Tibial nerve (tissue), 4 donors: ENCODE measurements at regions not wholly inside any gene's neighbourhood (a gene's known extent, or its start where the extent isn't known, plus 50 kb on each side); places are given as distances from the start of the nearest gene placed in this dataset.
"Not testable (repeated sequence)": the region's sequence is repeated elsewhere in the genome, so short reads cannot be mapped to it uniquely, and the experiment has no call there.

Source experiments
- DNase-seq, 2 donors: peaks; one replicate each; pipeline ENCODE4 v3.0.0-alpha.2; 2019; ENCODE audit warnings: low spot score in 2 of 2
- H3K27ac ChIP-seq, 4 donors: fragments of 200-600 bp; sonication (generic) in 3 of 4; one replicate each; pipeline ENCODE4 v1.5.1; 2017 to 2019; ENCODE audit warnings: mild to moderate bottlenecking in 1 of 4
- H3K27me3 ChIP-seq, 2 donors: fragments of 200-600 bp; sonication (generic) in 1 of 2; one replicate each; pipeline versions ENCODE4 v1.5.1 to v1.6.0; 2017 to 2019
- H3K36me3 ChIP-seq, 3 donors: fragments of 200-600 bp; sonication (generic); one replicate each; pipeline ENCODE4 v1.5.1; 2018 to 2019
- H3K4me1 ChIP-seq, 4 donors: fragments of 200-600 bp; sonication (generic) in 3 of 4; one replicate each; pipeline ENCODE4 v1.5.1; 2017 to 2019
- H3K4me3 ChIP-seq, 4 donors: fragments of 200-600 bp; sonication (generic) in 3 of 4; one replicate each; pipeline ENCODE4 v1.5.1; 2017 to 2019; ENCODE audit warnings: mild to moderate bottlenecking in 1 of 4, moderate library complexity in 1 of 4
- H3K9me3 ChIP-seq, 4 donors: fragments of 200-600 bp; sonication (generic) in 3 of 4; one replicate each; pipeline ENCODE4 v1.5.1; 2017 to 2019
- CTCF ChIP-seq, 5 experiments: fragments of 200-600 bp in 3 of 5; fragments of 450-650 bp in 2 of 5; sonication (generic) in 3 of 5; IDR thresholded peaks; one replicate each; pipeline ENCODE4 v1.5.1; 2016 to 2019; ENCODE audit warnings: antibody characterized with exemption in 5 of 5, mild to moderate bottlenecking in 3 of 5, moderate library complexity in 2 of 5
- EP300 ChIP-seq, 2 donors: sonication (generic); formaldehyde crosslinking; IDR thresholded peaks; one replicate each; pipeline ENCODE4 v1.6.1; 2017; ENCODE audit warnings: antibody characterized with exemption in 2 of 2, mild to moderate bottlenecking in 1 of 2
- POLR2A ChIP-seq, 2 donors: fragments of 450-650 bp; IDR thresholded peaks; one replicate each; pipeline ENCODE4 v1.6.1; 2017; ENCODE audit warnings: antibody characterized with exemption in 2 of 2, mild to moderate bottlenecking in 2 of 2, moderate library complexity in 2 of 2
- whole genome bisulfite sequencing, 2 donors: methylation state at CpG; one replicate each; pipeline ENCODE4 v1.1.5; 2018; 5-methylcytosine and 5-hydroxymethylcytosine counted together

GRCh38 chr5:127163750-127164149, 90.4 kb upstream of the C5orf63 start:
- no peak for DNase-seq
- H3K9me3 ChIP-seq, result peaks cover 0 to 11% (median 0%) of the 10 kb centered on the region in 4 donors
- TF ChIP-seq CTCF (IDR thresholded peaks at IDR 0.05) (no peak), POLR2A (IDR thresholded peaks at IDR 0.05) (no peak), EP300 (IDR thresholded peaks at IDR 0.05) (no peak)
- H3K4me1 ChIP-seq, result no peaks in the 10 kb centered on the region
- no peak overlapping the region for H3K27ac ChIP-seq
- no peak overlapping the region for H3K4me3 ChIP-seq
- no peaks in the 10 kb centered on the region for H3K27me3 ChIP-seq
- no peaks in the 10 kb centered on the region for H3K36me3 ChIP-seq

GRCh38 chr5:127170918-127171600, 97.8 kb upstream of the C5orf63 start:
- DNase-seq, result no peak
- no peaks in the 10 kb centered on the region for H3K27me3 ChIP-seq
- no peak overlapping the region for H3K27ac ChIP-seq
- peaks cover 0 to 18% (median 0%) of the 10 kb centered on the region in 4 donors for H3K9me3 ChIP-seq
- WGBS, 2 donors, result 86 to 90% methylated on average over 10 of the region's 10 CpGs
- no peaks in the 10 kb centered on the region for H3K4me1 ChIP-seq
- no peaks in the 10 kb centered on the region for H3K36me3 ChIP-seq
- TF ChIP-seq EP300 (IDR thresholded peaks at IDR 0.05), result no peak
- no peak for TF ChIP-seq CTCF (IDR thresholded peaks at IDR 0.05)
- TF ChIP-seq POLR2A (IDR thresholded peaks at IDR 0.05), result no peak
- no peak overlapping the region for H3K4me3 ChIP-seq

DNA sequence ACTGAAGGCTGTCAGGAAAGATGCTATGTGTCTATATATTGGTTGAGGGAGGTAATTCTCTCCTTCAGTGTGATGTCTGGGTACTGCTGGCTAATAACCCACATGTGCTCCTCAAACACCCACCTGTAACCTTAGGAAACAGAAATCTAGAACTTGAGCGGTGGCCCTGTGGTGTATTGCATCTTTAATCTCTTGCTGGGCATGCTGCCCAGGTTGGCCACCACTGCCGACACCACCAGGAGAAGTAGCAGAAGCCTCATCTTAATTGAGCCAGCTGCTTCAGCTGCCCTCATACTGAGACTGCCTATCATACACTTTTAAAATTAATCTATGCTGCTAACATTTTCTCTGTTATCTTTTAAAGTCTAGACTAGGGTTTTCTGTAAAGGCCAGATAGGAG, 103.5 kb upstream of the C5orf63 start:
- Histone ChIP-seq H3K9me3 (peaks cover 0 to 17% (median 0%) of the 10 kb centered on the region in 4 donors), H3K36me3 (no peaks in the 10 kb centered on the region), H3K4me1 (no peaks in the 10 kb centered on the region), H3K4me3 (no peak overlapping the region), H3K27ac (no peak overlapping the region), H3K27me3 (no peaks in the 10 kb centered on the region)
- no peak for TF ChIP-seq EP300 (IDR thresholded peaks at IDR 0.05)
- TF ChIP-seq CTCF (IDR thresholded peaks at IDR 0.05), result no peak
- no peak for TF ChIP-seq POLR2A (IDR thresholded peaks at IDR 0.05)
- no peak for DNase-seq
- WGBS, 2 donors, result 81 to 85% methylated on average over 2 of the region's 2 CpGs

DNA sequence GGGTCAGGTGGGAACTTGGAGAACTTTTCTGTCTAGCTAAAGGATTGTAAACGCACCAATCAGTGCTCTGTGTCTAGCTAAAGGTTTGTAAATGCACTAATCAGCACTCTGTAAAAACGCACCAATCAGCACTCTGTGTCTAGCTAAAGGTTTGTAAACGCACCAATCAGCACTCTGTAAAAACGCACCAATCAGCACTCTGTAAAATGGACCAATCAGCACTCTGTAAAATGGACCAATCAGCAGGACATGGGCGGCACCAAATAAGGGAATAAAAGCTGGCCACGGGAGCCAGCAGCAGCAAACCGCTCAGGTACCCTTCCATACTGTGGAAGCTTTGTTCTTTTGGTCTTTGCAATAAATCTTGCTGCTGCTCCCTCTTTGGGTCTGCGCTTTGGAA, 108.0 kb upstream of the MEGF10 start:
- H3K9me3 ChIP-seq, H3K27ac ChIP-seq, H3K36me3 ChIP-seq, H3K4me1 ChIP-seq, H3K27me3 ChIP-seq, H3K4me3 ChIP-seq, DNase-seq: not testable (repeated sequence)
- 93 to 94% methylated on average over 8 of the region's 8 CpGs for WGBS, 2 donors

GRCh38 chr5:127183332-127183731, 107.3 kb upstream of the MEGF10 start:
- no peak for DNase-seq
- TF ChIP-seq EP300 (IDR thresholded peaks at IDR 0.05) (no peak), CTCF (IDR thresholded peaks at IDR 0.05) (no peak), POLR2A (IDR thresholded peaks at IDR 0.05) (no peak)
- Histone ChIP-seq H3K27ac (no peak overlapping the region), H3K4me1 (no peaks in the 10 kb centered on the region), H3K4me3 (no peak overlapping the region), H3K36me3 (no peaks in the 10 kb centered on the region), H3K9me3 (no peaks in the 10 kb centered on the region), H3K27me3 (no peaks in the 10 kb centered on the region)
- 91 to 93% methylated on average over 7 of the region's 7 CpGs for WGBS, 2 donors

- H3K4me1 ChIP-seq, result no peaks in the 10 kb centered on the region
- no peak overlapping the region for H3K4me3 ChIP-seq
- WGBS, 2 donors, result 66 to 72% methylated on average over 4 of the region's 4 CpGs
- no peaks in the 10 kb centered on the region for H3K36me3 ChIP-seq
- H3K9me3 ChIP-seq, result no peaks in the 10 kb centered on the region
- no peak overlapping the region for H3K27ac ChIP-seq
- H3K27me3 ChIP-seq, result no peaks in the 10 kb centered on the region
- no peak for TF ChIP-seq CTCF (IDR thresholded peaks at IDR 0.05)
- TF ChIP-seq POLR2A (IDR thresholded peaks at IDR 0.05), result no peak
- TF ChIP-seq EP300 (IDR thresholded peaks at IDR 0.05), result no peak
- no peak for DNase-seq
Measured at GRCh38 chr5:127184851-127185250, 105.7 kb upstream of the MEGF10 start.
